GM23338 (cell line): ENCODE measurements at regions not wholly inside any gene's neighbourhood (a gene's known extent, or its start where the extent isn't known, plus 50 kb on each side); places are given as distances from the start of the nearest gene placed in this dataset.
A peak's percentile ranks its signal among the peaks of the same experiment; 100 is the strongest.

Experiments used
- ATAC-seq: fragments of 200-7000 bp; cut with Tn5 transposase; 3 replicates; pipeline ENCODE4 v1.9.1; 2020
- DNase-seq: peaks from one replicate; pipeline ENCODE4 v3.0.0-alpha.2; 2015; ENCODE audit warnings: low spot score
- H2AFZ ChIP-seq: fragments of 200-600 bp; sonication (generic); 2 replicates; pipeline ENCODE4 v1.8.0; 2016; ENCODE audit warnings: antibody characterized with exemption, mild to moderate bottlenecking, moderate library complexity
- H3F3A ChIP-seq: fragments of 200-600 bp; sonication (generic); replicated peaks from 2 replicates; pipeline ENCODE4 v1.8.0; 2017; ENCODE audit warnings: antibody characterized with exemption, mixed run types, low read depth
- H3K27ac ChIP-seq: fragments of 200-600 bp; sonication (generic); 2 replicates; pipeline ENCODE4 v1.6.1; 2016; ENCODE audit warnings: low read depth
- H3K27me3 ChIP-seq: fragments of 200-600 bp; sonication (generic); 2 replicates; pipeline ENCODE4 v1.8.0; 2016; ENCODE audit warnings: mild to moderate bottlenecking, mixed run types, moderate library complexity; ENCODE audit not compliant: insufficient read depth
- H3K36me3 ChIP-seq: fragments of 200-600 bp; sonication (generic); 2 replicates; pipeline ENCODE4 v1.8.0; 2016; ENCODE audit warnings: mild to moderate bottlenecking; ENCODE audit not compliant: insufficient read depth
- H3K4me1 ChIP-seq: fragments of 200-600 bp; sonication (generic); 2 replicates; pipeline ENCODE4 v1.8.0; 2016; ENCODE audit warnings: mild to moderate bottlenecking, moderate library complexity; ENCODE audit not compliant: insufficient read depth
- H3K4me2 ChIP-seq: fragments of 200-600 bp; sonication (generic); 2 replicates; pipeline ENCODE4 v1.7.1; 2017; ENCODE audit warnings: mixed run types
- H3K4me3 ChIP-seq: fragments of 200-600 bp; sonication (generic); 2 replicates; pipeline ENCODE4 v1.6.1; 2016; ENCODE audit warnings: mixed run types
- H3K79me2 ChIP-seq: fragments of 200-600 bp; sonication (generic); replicated peaks from 2 replicates; pipeline ENCODE4 v1.8.0; 2017; ENCODE audit warnings: mild to moderate bottlenecking; ENCODE audit not compliant: insufficient read depth
- H3K9me2 ChIP-seq: fragments of 200-600 bp; sonication (generic); 2 replicates; pipeline ENCODE4 v1.8.0; 2017; ENCODE audit not compliant: insufficient read depth
- H4K20me1 ChIP-seq: fragments of 200-600 bp; sonication (generic); replicated peaks from 2 replicates; pipeline ENCODE4 v1.8.0; 2017; ENCODE audit warnings: mild to moderate bottlenecking; ENCODE audit not compliant: insufficient read depth
- H3K27ac Mint-ChIP-seq: 2 replicates; pipeline ENCODE4 v1.8.0; 2020; ENCODE audit warnings: inconsistent platforms, mild to moderate bottlenecking, moderate library complexity, mixed read lengths
- H3K27me3 Mint-ChIP-seq: 3 replicates; pipeline ENCODE4 v1.8.0; 2022; ENCODE audit warnings: low read depth, mild to moderate bottlenecking, moderate library complexity, mixed read lengths, inconsistent platforms; ENCODE audit not compliant: insufficient read depth, poor library complexity
- H3K36me3 Mint-ChIP-seq: 3 replicates; pipeline ENCODE4 v1.8.0; 2021; ENCODE audit warnings: low read depth, mild to moderate bottlenecking, inconsistent platforms, moderate library complexity, mixed read lengths
- H3K4me1 Mint-ChIP-seq: 3 replicates; pipeline ENCODE4 v1.8.0; 2020; ENCODE audit warnings: mild to moderate bottlenecking, inconsistent platforms, mixed read lengths
- H3K4me3 Mint-ChIP-seq: 3 replicates; pipeline ENCODE4 v1.8.0; 2021; ENCODE audit warnings: moderate library complexity, mild to moderate bottlenecking, inconsistent platforms, mixed read lengths
- H3K9me3 Mint-ChIP-seq: 3 replicates; pipeline ENCODE4 v1.8.0; 2020; ENCODE audit warnings: moderate library complexity, mild to moderate bottlenecking, inconsistent platforms, mixed read lengths
- STAT1 ChIP-seq: IDR thresholded peaks from one replicate; pipeline ENCODE4 v1.6.1; 2016; ENCODE audit warnings: antibody characterized with exemption; ENCODE audit not compliant: unreplicated experiment
- ZNF462 ChIP-seq: fragments of 250-450 bp; sonication (Bioruptor Pico); IDR thresholded peaks from 2 replicates; pipeline ENCODE4 v1.5.0; 2020; ENCODE audit warnings: mild to moderate bottlenecking, moderate library complexity
- TF ChIP-seq, protein P1 (sequence below), 2 experiments: fragments of 200-600 bp in 1 of 2; sonication (generic) in 1 of 2; conservative IDR thresholded peaks; 2 replicates each; pipeline versions ENCODE4 v1.5.1 to v1.6.1; 2016 to 2017; ENCODE audit warnings: antibody characterized with exemption in 2 of 2, low read depth in 2 of 2, mild to moderate bottlenecking in 2 of 2, moderate library complexity in 1 of 2
- TF ChIP-seq, protein P2 (sequence below): IDR thresholded peaks from one replicate; pipeline ENCODE4 v1.6.1; 2018; ENCODE audit warnings: antibody characterized with exemption; ENCODE audit not compliant: unreplicated experiment

DNA sequence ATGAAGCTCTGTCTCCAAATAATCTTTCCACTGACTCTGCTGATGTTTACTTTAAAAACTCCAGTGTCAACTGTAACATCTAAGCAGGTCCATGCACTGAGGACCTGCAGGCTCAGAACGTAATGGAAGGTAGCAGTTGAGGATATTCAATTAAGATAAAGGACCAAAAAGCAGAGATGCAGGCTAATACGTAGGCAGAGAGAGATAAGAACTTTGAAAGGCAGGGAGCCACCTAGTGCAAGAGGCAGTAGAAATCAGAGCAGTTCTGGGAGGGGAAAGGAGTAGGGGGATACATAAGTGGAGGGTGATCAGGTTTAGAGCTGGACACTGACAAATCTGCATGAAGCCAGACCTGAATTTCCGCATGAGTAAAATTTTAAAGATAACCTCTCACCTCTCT is 114.5 kb upstream of the POM121L12 start:
- Histone ChIP-seq H3K4me2 (no peak overlapping the region), H2AFZ (peak overlapping the region; percentile 77), H3F3A (no peaks in the 10 kb centered on the region), H3K27ac (no peak overlapping the region), H3K4me1 (peaks cover 9% of the 10 kb centered on the region), H3K27me3 (no peaks in the 10 kb centered on the region), H3K9me2 (peaks cover 8% of the 10 kb centered on the region), H3K4me3 (no peak overlapping the region), H3K36me3 (no peaks in the 10 kb centered on the region), H4K20me1 (no peaks in the 10 kb centered on the region), H3K79me2 (no peaks in the 10 kb centered on the region)
- Mint-ChIP-seq H3K27me3 (no peaks in the 10 kb centered on the region), H3K4me1 (peaks cover 14% of the 10 kb centered on the region), H3K4me3 (no peak overlapping the region), H3K27ac (no peak overlapping the region), H3K36me3 (no peaks in the 10 kb centered on the region; the same call in 2 of the 3 replicates), H3K9me3 (no peaks in the 10 kb centered on the region; the same call in 2 of the 3 replicates)
- DNase-seq (no peak), ATAC-seq (peak; percentile 40; the same call in 1 of the 3 replicates)
- TF ChIP-seq STAT1: no peak
- TF ChIP-seq, protein P1, sequence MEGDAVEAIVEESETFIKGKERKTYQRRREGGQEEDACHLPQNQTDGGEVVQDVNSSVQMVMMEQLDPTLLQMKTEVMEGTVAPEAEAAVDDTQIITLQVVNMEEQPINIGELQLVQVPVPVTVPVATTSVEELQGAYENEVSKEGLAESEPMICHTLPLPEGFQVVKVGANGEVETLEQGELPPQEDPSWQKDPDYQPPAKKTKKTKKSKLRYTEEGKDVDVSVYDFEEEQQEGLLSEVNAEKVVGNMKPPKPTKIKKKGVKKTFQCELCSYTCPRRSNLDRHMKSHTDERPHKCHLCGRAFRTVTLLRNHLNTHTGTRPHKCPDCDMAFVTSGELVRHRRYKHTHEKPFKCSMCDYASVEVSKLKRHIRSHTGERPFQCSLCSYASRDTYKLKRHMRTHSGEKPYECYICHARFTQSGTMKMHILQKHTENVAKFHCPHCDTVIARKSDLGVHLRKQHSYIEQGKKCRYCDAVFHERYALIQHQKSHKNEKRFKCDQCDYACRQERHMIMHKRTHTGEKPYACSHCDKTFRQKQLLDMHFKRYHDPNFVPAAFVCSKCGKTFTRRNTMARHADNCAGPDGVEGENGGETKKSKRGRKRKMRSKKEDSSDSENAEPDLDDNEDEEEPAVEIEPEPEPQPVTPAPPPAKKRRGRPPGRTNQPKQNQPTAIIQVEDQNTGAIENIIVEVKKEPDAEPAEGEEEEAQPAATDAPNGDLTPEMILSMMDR (conservative IDR thresholded peaks at IDR 0.05; ENCODE audit: low read depth in 2 of 2): peak in 1 of 2 experiments; percentile 49; a peak in 2 of 4 replicates
- TF ChIP-seq, protein P2, sequence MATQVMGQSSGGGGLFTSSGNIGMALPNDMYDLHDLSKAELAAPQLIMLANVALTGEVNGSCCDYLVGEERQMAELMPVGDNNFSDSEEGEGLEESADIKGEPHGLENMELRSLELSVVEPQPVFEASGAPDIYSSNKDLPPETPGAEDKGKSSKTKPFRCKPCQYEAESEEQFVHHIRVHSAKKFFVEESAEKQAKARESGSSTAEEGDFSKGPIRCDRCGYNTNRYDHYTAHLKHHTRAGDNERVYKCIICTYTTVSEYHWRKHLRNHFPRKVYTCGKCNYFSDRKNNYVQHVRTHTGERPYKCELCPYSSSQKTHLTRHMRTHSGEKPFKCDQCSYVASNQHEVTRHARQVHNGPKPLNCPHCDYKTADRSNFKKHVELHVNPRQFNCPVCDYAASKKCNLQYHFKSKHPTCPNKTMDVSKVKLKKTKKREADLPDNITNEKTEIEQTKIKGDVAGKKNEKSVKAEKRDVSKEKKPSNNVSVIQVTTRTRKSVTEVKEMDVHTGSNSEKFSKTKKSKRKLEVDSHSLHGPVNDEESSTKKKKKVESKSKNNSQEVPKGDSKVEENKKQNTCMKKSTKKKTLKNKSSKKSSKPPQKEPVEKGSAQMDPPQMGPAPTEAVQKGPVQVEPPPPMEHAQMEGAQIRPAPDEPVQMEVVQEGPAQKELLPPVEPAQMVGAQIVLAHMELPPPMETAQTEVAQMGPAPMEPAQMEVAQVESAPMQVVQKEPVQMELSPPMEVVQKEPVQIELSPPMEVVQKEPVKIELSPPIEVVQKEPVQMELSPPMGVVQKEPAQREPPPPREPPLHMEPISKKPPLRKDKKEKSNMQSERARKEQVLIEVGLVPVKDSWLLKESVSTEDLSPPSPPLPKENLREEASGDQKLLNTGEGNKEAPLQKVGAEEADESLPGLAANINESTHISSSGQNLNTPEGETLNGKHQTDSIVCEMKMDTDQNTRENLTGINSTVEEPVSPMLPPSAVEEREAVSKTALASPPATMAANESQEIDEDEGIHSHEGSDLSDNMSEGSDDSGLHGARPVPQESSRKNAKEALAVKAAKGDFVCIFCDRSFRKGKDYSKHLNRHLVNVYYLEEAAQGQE: no peak

DNA sequence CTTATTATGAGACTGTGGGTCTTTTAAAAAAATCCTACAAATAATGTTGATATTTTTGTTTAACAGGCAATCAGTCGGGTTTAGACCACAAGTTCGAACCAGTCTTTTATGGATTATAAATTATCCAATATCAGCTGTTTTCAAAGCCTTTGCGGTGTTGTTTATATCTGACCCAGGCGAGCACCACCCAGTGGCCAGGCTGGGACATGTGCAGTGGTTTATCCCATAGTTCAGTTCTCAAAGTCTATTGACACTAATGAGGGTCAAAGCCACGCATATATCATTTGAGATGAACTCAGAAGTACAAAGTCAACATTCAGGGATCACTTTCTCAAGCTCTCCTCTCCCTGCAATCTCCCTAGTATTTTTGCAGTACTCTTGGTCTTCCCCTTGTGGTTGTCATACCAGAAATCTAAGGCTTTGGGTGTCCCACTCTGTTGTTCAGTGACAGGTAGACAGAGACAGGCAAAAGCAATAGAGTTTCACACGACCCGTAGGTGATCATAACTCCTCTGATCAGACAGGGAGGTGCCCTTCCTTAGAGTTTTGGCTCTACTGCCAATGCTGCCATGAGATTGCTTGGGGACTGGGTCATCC is 117.4 kb upstream of the POM121L12 start:
- H3K36me3 Mint-ChIP-seq: peaks cover 12% of the 10 kb centered on the region
- Histone ChIP-seq H4K20me1 (no peaks in the 10 kb centered on the region), H3K4me1 (peaks cover 12% of the 10 kb centered on the region), H3K4me3 (no peak overlapping the region), H3K36me3 (no peaks in the 10 kb centered on the region), H2AFZ (no peak overlapping the region), H3K27ac (no peak overlapping the region), H3K27me3 (no peaks in the 10 kb centered on the region), H3F3A (no peaks in the 10 kb centered on the region), H3K79me2 (no peaks in the 10 kb centered on the region), H3K9me2 (peaks cover 2% of the 10 kb centered on the region), H3K4me2 (no peak overlapping the region)
- no peak overlapping the region for H3K4me3 Mint-ChIP-seq
- H3K27me3 Mint-ChIP-seq: no peaks in the 10 kb centered on the region
- no peak overlapping the region for H3K27ac Mint-ChIP-seq
- peaks cover 14% of the 10 kb centered on the region for H3K4me1 Mint-ChIP-seq
- TF ChIP-seq, protein P1 (conservative IDR thresholded peaks at IDR 0.05; ENCODE audit: low read depth in 2 of 2): peak; percentile 72 to 88
- no peak for TF ChIP-seq ZNF462 (CRISPR knock-in tag)
- peak; percentile 65 for ATAC-seq
- H3K9me3 Mint-ChIP-seq: 0 out of 3 replicates have a peak, but pooled peaks cover under 1% of the 10 kb centered on the region
- peak; percentile 50 for DNase-seq
